ENCODE measurements at regions not wholly inside any gene's neighbourhood (a gene's known extent, or its start where the extent isn't known, plus 50 kb on each side); places are given as distances from the start of the nearest gene placed in this dataset.
"Not testable (repeated sequence)": the region's sequence is repeated elsewhere in the genome, so short reads cannot be mapped to it uniquely, and the experiment has no call there.

DNA sequence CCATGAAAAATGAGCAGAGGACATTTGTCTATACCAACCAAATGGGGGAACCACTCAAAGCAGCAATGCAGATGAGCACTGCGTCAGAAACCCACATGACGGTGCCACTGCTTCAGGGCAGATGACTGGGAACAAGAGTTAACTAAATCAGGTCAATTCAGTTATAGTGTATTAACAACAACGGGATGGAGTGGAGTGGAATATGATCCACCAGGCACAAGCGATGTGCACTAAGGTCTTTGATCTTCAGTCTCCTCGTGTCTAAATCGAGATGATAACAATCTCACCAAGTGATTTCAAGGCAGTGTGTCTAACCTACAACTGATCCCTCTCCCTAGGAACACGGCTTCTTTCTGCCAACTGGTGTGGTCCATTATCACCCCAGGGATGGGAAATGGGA, 269.0 kb downstream of the RAD51AP2 start:
- no peak for DNase-seq

DNA sequence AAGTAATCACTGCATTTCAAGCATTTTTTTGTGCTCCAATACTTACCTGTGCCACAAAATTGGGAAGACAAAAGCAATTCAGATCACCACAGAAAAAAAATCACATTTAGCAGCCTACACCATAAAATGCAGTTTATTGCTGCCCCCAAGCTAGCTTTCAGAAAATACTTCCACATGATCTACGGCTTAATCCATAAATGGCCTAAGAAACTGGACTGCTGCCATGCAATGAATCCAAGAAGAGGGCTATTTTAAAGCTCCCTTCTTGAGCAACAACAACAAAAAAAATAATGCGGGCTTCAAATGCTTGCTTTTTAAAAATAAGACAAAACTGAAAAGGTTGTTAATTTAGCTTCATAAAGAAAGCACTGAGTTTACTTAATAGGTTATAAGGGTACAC, 272.3 kb downstream of the RAD51AP2 start:
- no peak for DNase-seq

DNA sequence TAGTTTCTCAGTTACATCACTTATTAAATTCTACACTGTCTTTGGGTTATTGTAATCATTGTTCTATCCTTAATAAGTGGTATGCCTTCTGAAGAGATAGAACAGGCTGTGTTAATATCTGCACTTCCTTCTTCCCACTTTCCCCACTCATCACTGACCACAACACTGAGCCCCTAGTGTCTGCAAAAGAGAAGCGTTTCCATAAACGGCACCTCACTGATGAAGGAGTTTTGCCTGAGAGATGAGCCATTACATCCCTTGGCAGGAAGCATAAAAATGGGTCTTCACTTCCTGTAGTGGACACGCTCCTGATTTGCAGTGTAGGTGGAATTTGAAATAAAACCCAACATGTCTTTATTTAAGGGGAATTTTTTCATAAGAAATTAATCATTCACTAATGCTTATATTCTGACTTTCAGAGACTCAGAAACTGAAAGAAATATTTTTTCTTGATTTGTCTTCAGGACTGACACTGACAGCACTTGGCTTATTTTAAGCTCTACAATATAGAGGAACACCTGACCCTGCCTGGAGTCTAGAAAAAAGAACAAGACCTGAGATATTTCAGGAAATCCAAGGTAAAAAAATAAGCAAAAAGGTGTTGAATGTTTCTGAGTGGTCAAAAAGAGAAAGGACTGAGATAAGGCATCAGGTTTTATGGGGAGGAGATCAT, 275.3 kb downstream of the RAD51AP2 start:
- DNase-seq: no peak

DNA sequence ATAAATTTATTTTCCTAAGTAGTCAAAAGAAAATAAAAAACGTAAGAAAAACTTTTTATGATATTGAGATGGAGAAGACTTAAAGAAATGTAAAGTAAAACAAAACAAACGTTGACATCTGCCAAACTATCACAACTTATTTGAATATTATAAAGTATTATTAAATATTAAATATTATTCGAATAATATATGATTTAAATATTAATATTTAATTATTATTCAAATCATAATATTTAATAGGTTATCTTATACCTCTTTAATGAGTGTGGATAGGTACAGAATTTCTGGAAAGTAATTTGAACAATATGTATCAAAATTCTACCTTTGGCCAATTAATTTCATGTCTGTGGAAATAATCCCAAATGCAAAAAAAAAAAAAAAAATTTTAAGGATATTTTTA, 278.7 kb downstream of the RAD51AP2 start:
- no peak for DNase-seq

DNA sequence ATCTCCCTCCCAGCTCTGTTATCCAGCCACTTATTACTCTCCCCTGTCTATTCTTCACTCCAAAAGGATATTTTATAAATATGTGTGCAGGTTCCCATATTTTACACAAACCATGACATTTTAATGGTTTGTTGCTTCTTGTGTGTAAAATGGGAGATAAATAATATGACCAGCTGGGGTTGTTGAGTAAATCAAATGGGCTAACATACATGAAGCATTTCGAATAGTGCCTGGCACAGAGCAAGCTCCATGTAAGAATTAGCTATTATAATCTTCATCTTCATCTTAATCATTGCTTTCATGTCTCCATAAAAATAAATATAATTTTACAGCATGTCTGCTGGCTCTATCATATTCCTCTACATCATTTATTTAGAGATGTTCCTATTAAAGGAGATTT, 283.1 kb downstream of the RAD51AP2 start:
- DNase-seq: no peak

DNA sequence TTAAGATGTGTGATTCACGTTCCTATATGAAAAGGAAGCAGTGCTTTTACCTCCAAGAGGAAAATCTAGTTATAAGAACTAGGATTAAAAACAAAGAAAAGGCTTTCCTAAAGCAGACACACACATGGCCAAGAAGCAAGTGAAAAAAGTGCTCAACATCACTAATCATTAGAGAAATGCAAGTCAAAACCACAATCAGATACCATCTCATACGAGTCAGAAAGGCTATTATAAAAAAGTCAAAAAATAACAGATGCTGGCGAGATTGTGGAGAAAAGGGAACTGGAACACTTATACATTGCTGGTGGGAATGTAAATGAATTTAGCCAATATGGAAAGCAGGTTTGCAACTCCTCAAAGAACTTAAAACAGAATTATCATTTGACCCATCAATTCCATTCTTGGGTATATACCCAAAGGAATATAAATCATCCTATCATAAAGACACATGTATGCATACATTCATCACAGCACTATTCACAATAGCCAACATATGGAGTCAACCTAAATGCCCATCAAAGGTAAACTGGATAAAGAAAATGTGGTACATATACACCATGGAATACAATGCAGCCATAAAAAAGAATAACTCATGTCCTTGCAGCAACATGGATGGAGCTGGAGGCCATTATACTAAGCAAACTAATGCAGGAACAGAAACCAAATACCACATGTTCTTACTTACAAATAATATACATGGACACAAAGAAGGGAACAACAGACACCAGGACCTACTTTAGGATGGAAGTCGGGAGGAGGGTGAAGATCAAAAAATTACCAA, 285.3 kb downstream of the RAD51AP2 start:
- DNase-seq: no peak

DNA sequence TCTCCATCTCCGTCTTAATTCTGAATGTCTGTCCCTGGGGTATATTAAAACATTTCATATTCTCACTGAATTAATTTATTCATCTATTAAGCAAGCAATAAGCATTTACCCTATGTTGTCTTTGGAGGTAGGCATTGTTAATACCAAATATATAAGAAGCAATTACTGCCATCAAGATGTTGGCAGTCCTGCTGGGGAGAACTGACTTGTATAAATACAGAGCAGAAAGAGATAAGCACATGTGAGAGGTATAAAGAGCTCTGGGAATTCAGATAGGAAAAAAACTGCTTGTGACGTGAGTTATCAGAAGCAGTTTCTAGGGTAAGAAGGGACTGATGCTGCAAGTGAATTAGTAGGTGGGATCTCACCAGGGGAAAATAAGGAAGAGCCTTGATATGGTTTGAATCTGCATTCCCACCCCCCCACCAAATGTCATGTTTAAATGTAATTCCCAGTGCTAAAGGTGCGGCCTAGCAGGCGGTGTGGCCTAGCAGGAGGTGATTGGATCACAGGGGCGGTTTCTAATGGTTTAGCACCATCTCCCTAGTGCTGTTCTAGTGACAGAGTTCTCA, 286.8 kb downstream of the RAD51AP2 start:
- DNase-seq: no peak

DNA sequence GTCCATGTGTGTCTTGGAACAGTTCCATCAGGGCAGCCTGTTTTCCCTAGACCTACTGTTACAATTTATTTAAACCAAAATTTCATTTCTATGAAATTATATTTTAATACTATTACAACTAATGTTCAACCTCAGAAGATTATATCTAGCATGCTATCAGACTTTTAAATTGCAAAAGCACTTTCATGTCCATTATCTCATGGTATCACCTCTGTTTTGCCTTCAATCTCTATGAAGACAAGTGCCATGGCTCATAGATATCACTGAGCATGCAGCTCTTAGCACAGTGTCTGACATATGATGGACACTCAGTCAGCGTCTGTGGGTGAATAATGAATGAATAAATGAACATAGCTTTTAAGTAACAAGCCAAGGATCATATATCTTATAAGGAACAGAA, 288.8 kb downstream of the RAD51AP2 start:
- no peak for DNase-seq

DNA sequence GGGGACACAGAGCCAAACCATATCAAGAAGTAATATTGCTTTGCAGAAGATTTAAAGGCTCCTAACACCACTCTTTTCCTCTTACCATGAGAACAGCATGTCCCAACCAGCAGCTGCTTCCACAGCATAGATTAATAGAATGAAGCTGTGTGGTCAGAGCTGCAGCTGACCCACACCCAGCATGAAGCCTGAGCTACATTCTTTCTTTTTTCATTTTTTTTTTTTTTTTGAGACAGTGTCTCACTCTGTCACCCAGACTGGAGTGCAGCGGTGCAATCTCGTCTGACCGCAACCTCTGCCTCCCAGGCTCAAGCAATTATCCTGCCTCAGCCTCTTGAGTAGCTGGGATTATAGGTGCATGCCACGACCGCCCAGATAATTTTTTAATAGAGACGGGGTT, 289.8 kb downstream of the RAD51AP2 start:
- DNase-seq: no peak

DNA sequence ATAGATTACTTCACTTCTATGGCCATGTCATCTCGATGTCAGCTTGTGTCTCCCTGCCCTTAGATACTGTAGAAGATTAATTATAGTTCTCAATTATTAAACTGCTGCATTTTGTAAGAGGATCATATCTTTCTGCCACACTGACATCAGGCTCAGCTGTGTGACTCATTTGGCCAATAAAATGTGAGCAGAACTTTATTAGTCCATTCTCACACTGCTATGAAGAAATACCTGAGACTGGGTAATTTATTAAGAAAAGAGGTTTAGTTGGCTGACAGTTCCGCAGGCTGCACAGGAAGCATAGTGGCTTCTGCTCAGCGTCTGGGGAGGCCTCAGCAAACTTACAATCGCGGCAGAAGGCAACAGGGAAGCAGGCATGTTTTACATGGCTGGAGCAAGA, 290.4 kb downstream of the RAD51AP2 start:
- DNase-seq: no peak

DNA sequence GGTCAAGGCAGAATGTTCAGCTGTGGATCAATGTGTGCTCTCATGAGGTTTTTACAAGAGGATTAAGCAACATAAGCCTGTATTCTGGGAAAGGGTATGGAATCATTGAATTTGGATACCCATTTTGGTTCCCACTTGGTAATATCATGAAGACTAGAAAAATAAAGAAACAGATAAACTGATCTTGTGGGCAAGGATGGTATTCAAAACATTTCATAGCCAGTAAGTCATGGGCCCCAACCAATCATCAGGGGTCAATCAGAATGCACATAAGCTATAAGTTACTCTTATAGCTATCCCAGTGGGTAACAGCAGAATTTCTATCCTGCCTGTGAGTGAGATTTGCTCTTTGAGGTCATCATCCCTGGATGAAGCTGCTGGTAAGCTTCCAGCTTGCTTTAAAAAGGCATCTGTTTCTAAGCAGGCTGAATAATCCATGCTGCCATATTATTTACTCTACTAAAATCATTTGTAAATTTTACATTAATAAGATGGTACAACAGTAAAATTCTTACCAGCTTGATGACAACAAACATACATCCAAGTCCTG, 291.2 kb downstream of the RAD51AP2 start:
- DNase-seq: no peak

DNA sequence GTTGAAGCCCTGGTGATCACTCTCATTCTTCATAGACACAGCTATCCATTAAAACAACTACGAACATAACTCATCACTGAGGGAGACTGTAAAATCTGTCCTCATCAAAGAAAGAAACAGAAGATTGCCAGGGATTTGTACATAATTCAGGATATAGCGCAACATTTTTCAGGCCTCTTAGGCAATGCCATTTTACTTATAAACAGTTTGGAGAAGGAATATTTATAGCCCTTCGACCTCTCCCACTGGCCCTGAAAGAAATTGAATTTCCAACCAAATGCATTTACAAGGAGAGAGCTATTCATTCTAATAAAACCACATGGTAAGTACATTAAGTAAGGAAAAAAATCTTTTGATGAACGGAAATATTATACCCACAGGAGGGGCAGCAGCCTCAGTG, 295.0 kb downstream of the RAD51AP2 start:
- DNase-seq: no peak

DNA sequence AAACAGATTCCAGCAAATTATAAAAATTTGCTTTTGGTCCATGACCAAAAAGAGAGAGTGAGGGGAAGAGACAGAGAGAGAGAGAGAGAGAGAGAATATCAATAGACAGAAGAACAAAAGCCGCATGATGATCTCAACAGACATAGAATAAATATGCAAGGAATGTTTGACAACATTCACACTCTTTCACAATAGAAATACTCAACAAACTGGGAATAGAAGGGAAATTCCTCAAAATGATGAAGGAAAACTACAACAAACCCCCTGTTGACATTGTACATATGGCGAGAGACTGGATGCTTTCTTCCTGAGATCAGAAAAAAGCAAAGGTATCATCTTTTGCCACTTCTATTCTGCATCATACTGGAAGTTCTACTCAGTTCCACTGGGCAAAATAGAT, 309.7 kb downstream of the RAD51AP2 start:
- DNase-seq: no peak

DNA sequence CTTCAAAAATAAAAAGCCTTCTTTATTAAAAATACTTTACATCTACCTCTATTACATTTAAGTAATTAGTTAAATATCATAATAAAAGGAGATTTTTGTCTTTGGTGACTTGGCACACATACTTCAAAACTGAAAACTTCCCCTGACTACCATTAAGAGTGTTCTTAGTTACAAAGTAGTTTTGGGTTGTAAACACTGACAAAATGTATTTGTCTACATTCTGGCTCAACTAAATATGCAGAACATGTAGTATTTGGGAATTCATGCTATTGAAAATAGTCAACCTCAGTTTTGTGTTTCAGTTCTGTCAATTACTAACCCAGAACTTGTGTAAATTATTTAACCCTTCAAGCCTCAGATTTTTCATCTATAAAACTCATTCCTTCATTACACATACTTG, 311.5 kb downstream of the RAD51AP2 start:
- DNase-seq: no peak

DNA sequence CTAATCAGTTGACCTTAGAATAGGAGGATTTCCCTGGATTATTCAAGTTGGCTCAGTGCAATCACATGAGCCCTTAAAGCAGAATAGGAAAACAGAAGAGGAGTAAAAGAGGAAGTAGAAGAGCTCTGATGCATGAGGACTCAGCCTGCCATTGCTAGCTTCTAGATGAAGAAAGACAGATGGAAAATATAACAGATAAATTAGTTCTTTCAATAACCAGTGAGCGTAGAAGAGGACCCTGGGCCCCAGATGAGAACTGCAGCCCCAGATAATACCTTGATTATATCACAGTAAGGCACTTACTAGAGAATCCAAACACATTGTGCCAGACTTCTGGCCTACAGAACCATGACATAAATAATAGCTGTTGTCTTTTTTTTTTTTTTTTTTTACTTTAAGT, 314.0 kb downstream of the RAD51AP2 start:
- DNase-seq: not testable (repeated sequence)

DNA sequence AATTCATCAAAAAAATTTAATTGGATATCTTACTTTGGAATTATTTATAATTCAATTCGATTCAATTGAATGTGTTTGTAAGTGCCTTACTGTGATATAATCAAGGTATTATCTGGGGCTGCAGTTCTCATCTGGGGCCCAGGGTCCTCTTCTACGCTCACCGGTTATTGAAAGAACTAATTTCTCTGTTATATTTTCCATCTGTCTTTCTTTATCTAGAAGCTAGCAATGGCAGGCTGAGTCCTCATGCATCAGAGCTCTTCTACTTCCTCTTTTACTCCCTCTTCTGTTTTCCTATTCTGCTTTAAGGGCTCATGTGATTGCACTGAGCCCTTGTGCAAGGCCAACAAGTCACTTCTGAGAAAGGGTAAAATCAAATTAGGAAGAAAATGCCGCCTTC, 315.6 kb downstream of the RAD51AP2 start:
- DNase-seq: not testable (repeated sequence)

DNA sequence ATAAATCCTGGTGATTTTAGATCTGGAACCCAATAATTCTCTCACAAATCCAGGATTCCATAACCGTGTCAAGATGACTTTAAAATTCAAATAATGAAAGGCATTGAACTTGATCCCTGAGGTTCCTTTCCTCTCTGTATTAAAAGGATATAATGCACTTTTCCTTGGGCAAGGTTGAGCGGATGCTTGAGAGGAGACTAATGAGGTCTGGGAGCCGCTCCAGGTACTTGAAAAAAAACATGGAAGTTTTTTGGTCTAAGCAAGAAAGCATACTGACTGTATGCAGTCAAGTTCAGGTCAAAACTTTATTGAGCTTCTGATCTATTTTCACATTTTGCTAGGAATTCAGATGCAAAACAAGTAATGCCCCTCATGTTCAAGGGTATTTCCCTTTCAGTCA, 318.5 kb downstream of the RAD51AP2 start:
- no peak for DNase-seq

DNA sequence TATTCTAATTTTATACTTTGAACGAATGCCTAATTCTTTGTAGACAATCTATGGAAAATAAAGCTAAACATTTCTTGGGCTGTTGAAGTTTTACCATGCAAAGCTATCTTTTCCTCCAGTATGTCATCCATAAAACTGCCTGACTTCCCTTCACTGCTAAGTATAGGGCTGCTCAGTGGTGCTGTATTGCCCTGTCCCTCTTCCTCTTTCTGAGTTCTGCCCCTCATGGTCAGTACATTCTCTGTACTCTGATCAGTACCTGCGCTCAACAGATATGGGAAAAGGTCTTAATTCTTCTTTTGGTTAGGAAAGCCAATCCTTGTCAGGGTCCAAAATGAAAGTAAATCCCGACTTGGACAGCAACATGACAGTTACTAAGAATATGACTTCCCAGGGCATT, 321.9 kb downstream of the RAD51AP2 start:
- DNase-seq: no peak

DNA sequence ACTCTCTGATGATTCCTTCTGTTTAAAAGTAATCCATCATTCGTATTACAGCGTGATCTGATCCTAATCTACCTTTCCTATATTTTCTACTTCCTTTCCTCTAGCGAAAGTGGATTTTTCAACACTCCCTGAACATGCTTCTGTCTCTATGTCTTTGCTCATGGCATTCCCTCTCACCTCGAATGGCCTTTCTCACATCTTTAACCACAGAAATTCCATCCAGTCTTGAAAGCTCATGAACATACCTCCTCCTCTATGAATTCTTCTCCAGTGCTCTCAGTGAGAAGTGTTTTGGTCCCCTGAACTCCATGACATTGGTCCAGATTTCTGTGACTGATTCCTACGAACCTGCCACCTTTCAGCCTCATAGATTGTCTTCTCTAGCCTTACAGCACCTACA, 323.2 kb downstream of the RAD51AP2 start:
- DNase-seq: no peak

DNA sequence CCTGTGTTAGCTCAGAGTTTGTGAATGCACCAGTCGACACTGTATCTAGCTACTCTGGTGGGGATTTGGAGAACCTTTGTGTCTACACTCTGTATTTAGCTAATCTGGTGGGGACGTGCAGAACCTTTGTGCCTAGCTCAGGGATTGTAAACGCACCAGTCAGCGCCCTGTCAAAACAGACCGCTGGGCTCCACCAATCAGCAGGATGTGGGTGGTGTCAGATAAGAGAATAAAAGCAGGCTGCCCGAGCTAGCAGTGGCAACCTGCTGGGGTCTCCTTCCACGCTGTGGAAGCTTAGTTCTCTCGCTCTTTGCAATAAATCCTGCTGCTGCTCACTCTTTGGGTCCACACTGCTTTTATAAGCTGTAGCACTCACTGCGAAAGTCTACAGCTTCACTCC, 324.2 kb downstream of the RAD51AP2 start:
- DNase-seq: no peak

DNA sequence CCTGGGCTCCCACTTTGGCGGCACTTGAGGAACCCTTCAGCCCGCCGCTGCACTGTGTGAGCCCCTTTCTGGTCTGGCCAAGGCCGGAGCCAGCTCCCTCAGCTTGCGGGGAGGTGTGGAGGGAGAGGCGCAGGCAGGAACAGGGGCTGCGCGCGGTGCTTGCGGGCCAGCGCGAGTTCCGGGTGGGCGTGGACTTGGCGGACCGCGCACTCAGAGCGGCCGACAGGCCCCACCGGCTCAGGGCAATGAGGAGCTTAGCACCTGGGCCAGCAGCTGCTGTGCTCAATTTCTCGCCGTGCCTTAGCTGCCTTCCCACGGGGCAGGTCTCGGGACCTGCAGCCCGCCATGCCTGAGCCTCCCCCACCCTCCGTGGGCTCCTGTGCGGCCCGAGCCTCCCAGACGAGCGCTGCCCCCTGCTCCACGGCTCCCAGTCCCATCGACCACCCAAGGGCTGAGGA, 324.8 kb downstream of the RAD51AP2 start:
- not testable (repeated sequence) for DNase-seq

DNA sequence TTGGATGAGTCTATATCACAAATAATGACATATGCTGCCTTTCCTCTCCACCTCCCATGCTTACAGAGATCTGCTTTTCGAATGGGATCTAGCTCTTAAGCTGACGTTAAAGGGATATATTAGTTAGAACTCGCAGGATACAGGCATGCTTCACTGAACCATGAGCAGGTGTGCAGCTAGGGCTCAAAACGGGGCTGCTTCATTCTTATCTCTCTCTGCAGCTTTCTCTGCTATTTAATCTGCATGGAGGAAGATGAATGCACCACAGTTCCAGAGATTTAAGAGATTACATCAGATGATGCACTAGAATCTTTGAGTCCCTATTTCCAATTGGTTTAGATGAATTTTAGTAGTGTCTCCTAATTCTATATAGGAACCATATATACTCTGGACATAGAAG, 327.0 kb downstream of the RAD51AP2 start:
- DNase-seq: no peak

DNA sequence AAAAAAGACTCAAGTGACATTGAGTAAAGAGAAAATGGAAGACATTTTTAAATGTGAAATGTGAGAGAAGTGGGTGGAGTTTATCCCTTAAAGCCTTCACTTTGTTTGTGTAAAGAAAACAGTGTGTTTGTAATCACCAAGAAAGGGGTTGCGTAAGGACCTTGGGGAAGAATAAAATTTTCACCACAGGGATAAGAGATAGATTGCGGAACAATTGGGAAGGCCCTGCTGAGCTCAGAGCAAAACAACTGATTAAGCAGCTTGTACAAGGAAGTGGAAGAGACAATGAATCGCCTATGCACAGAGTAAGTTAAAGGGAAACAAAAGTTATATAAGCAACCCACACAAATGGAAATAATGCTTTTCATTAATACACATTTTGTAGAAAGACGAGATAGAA, 327.7 kb downstream of the RAD51AP2 start:
- DNase-seq: no peak

DNA sequence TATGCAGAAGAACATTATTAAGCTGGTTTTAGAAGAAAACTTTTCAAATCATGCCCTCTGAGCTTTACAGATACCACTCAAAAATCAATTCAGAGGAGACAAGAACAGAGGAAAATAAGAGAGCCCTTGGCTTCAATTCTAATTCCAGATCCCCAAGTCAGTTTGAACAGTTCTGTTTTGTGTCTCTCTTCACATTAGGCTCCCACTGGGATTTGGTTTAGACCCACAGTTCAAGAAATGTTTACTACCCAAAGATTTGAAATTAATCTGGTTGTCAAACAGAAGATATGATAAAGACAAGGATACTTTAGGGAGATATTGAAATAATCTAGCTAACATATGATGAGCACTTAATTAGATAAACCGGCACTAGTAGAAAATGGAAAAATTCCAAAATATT, 329.5 kb downstream of the RAD51AP2 start:
- no peak for DNase-seq
